WTC11 (cell line): ENCODE measurements at regions not wholly inside any gene's neighbourhood (a gene's known extent, or its start where the extent isn't known, plus 50 kb on each side); places are given as distances from the start of the nearest gene placed in this dataset.

Experiments used
- ATF1 ChIP-seq: sonication (generic); formaldehyde crosslinking; IDR thresholded peaks from 2 replicates; pipeline ENCODE4 v1.8.1; 2023; ENCODE audit warnings: mild to moderate bottlenecking, moderate library complexity, missing genetic modification reagents
- ATF2 ChIP-seq: sonication (generic); formaldehyde crosslinking; IDR thresholded peaks from 2 replicates; pipeline ENCODE4 v1.8.1; 2022; ENCODE audit warnings: low read depth, missing genetic modification reagents, borderline replicate concordance
- ATF3 ChIP-seq: sonication (generic); formaldehyde crosslinking; conservative IDR thresholded peaks from 2 replicates; pipeline ENCODE4 v1.8.1; 2022; ENCODE audit warnings: mild to moderate bottlenecking, missing genetic modification reagents
- ATF6 ChIP-seq: sonication (generic); formaldehyde crosslinking; IDR thresholded peaks from 2 replicates; pipeline ENCODE4 v1.8.1; 2023; ENCODE audit warnings: mild to moderate bottlenecking, missing genetic modification reagents
- CTCF ChIP-seq: fragments of 200-600 bp; IDR thresholded peaks from 2 replicates; pipeline ENCODE4 v1.8.0; 2022; ENCODE audit warnings: antibody characterized with exemption
- FOXJ3 ChIP-seq: sonication (generic); formaldehyde crosslinking; IDR thresholded peaks from 2 replicates; pipeline ENCODE4 v1.9.0; 2021; ENCODE audit warnings: missing genetic modification reagents, mild to moderate bottlenecking, borderline replicate concordance
- HMGXB4 ChIP-seq: sonication (generic); formaldehyde crosslinking; IDR thresholded peaks from 2 replicates; pipeline ENCODE4 v1.8.1; 2023; ENCODE audit warnings: mild to moderate bottlenecking, moderate library complexity, missing genetic modification reagents
- NFYB ChIP-seq: sonication (generic); formaldehyde crosslinking; conservative IDR thresholded peaks from 2 replicates; pipeline ENCODE4 v1.8.0; 2022; ENCODE audit warnings: low read depth, missing genetic modification reagents
- NR1H2 ChIP-seq: sonication (generic); formaldehyde crosslinking; IDR thresholded peaks from 2 replicates; pipeline ENCODE4 v1.9.0; 2021; ENCODE audit warnings: mild to moderate bottlenecking, moderate library complexity, missing genetic modification reagents
- TEAD1 ChIP-seq: sonication (generic); formaldehyde crosslinking; IDR thresholded peaks from 2 replicates; pipeline ENCODE4 v1.8.0; 2022; ENCODE audit warnings: mild to moderate bottlenecking, missing genetic modification reagents
- USF2 ChIP-seq: sonication (generic); formaldehyde crosslinking; IDR thresholded peaks from 2 replicates; pipeline ENCODE4 v1.8.1; 2023; ENCODE audit warnings: mild to moderate bottlenecking, missing genetic modification reagents, moderate library complexity
- ZBTB21 ChIP-seq: sonication (generic); formaldehyde crosslinking; IDR thresholded peaks from 2 replicates; pipeline ENCODE4 v1.8.1; 2023; ENCODE audit warnings: mild to moderate bottlenecking, missing genetic modification reagents, borderline replicate concordance
- ZNF423 ChIP-seq: fragments of 250-450 bp; sonication (Bioruptor Pico); IDR thresholded peaks from 2 replicates; pipeline ENCODE4 v2.1.2; 2022; ENCODE audit warnings: mild to moderate bottlenecking, moderate library complexity
- ZNF512 ChIP-seq: sonication (generic); formaldehyde crosslinking; IDR thresholded peaks from 2 replicates; pipeline ENCODE4 v1.8.1; 2022; ENCODE audit warnings: missing genetic modification reagents, borderline replicate concordance

GRCh38 chr2:196492946-196493345 lies 146.6 kb upstream of the CCDC150 start:
- TF ChIP-seq ATF3 (CRISPR knock-in tag) (no peak), NR1H2 (CRISPR knock-in tag) (no peak), CTCF (no peak), HMGXB4 (CRISPR knock-in tag) (no peak), ATF1 (CRISPR knock-in tag) (no peak), ATF6 (CRISPR knock-in tag) (no peak), USF2 (CRISPR knock-in tag) (no peak), NFYB (CRISPR knock-in tag) (no peak), TEAD1 (CRISPR knock-in tag) (no peak), FOXJ3 (no peak), ATF2 (CRISPR knock-in tag) (no peak), ZNF423 (CRISPR knock-in tag) (no peak), ZBTB21 (CRISPR knock-in tag) (no peak), ZNF512 (CRISPR knock-in tag) (no peak)
